Renal cortical epithelial cell (primary cell): ENCODE measurements at regions not wholly inside any gene's neighbourhood (a gene's known extent, or its start where the extent isn't known, plus 50 kb on each side); places are given as distances from the start of the nearest gene placed in this dataset.

ENCODE experiments used
- DNase-seq: peaks from one replicate; pipeline ENCODE4 v3.0.0-alpha.2; 2011; ENCODE audit warnings: low read depth

- no peak for DNase-seq
These were observed 210.5 kb upstream of the RPS6KA3 start for GRCh38 chrX:20477219-20477618.

GRCh38 chrX:20472620-20473258, 206.0 kb upstream of the RPS6KA3 start:
- no peak for DNase-seq

GRCh38 chrX:20472148-20472547, 205.4 kb upstream of the RPS6KA3 start:
- no peak for DNase-seq

- no peak for DNase-seq
These were observed 204.8 kb upstream of the RPS6KA3 start for GRCh38 chrX:20471483-20471882.

- no peak for DNase-seq
These were observed 196.8 kb upstream of the RPS6KA3 start for GRCh38 chrX:20463296-20464075.

- DNase-seq = peak; percentile 92
These were observed 194.9 kb upstream of the RPS6KA3 start for GRCh38 chrX:20461576-20461975.

GRCh38 chrX:20461002-20461401, 194.3 kb upstream of the RPS6KA3 start:
- no peak for DNase-seq

GRCh38 chrX:20459410-20460350, 193.0 kb upstream of the RPS6KA3 start:
- DNase-seq = no peak

GRCh38 chrX:20456971-20457370, 190.3 kb upstream of the RPS6KA3 start:
- DNase-seq = no peak

GRCh38 chrX:20455001-20455400, 188.3 kb upstream of the RPS6KA3 start:
- DNase-seq = peak; percentile 51

- peak; percentile 56 for DNase-seq
These were observed 187.4 kb upstream of the RPS6KA3 start for GRCh38 chrX:20454117-20454516.

- no peak for DNase-seq
These were observed 185.8 kb upstream of the RPS6KA3 start for GRCh38 chrX:20452487-20452886.

- no peak for DNase-seq
These were observed 185.2 kb upstream of the RPS6KA3 start for GRCh38 chrX:20451929-20452328.

GRCh38 chrX:20445109-20445508, 178.4 kb upstream of the RPS6KA3 start:
- no peak for DNase-seq

GRCh38 chrX:20442597-20442996, 175.9 kb upstream of the RPS6KA3 start:
- peak; percentile 82 for DNase-seq

GRCh38 chrX:20441123-20441522, 174.4 kb upstream of the RPS6KA3 start:
- DNase-seq = no peak

- DNase-seq = no peak
These were observed 172.3 kb upstream of the RPS6KA3 start for GRCh38 chrX:20438871-20439526.

GRCh38 chrX:20437683-20438082, 171.0 kb upstream of the RPS6KA3 start:
- no peak for DNase-seq

- DNase-seq = no peak
These were observed 169.2 kb upstream of the RPS6KA3 start for GRCh38 chrX:20435913-20436312.

- no peak for DNase-seq
These were observed 168.3 kb upstream of the RPS6KA3 start for GRCh38 chrX:20434986-20435385.

- no peak for DNase-seq
These were observed 166.7 kb upstream of the RPS6KA3 start for GRCh38 chrX:20433388-20433775.
